GM12878 (cell line): ENCODE measurements at regions not wholly inside any gene's neighbourhood (a gene's known extent, or its start where the extent isn't known, plus 50 kb on each side); places are given as distances from the start of the nearest gene placed in this dataset.

ENCODE experiments used
- ATAC-seq: fragments of 200-7000 bp; cut with Tn5 transposase; 3 replicates; pipeline ENCODE4 v1.9.1; 2020; ENCODE audit warnings: mild to moderate bottlenecking, moderate library complexity
- BruUV-seq: library from RNA; stranded (reverse); fragments of 400-500 nt; replicated peaks from 2 replicates; lab custom pipeline; 2021; lab: Mats Ljungman, UMichigan
- CTCF ChIA-PET: fragments of 300-600 bp; sonication (Branson Sonifier 250); formaldehyde crosslinking; extraction: SDS; loops from one replicate; lab custom pipeline; 2021; ENCODE audit warnings: inconsistent platforms; lab: Yijun Ruan, JAX
- POLR2A ChIA-PET: fragments of 350-600 bp; formaldehyde crosslinking; extraction: SDS; loops from one replicate; lab custom pipeline; 2021; ENCODE audit warnings: inconsistent platforms; lab: Charles Lee
- RAD21 ChIA-PET: fragments of 300-600 bp; sonication (Branson Sonifier 250); formaldehyde crosslinking; loops from one replicate; lab custom pipeline; 2023; ENCODE audit warnings: antibody characterized with exemption; ENCODE audit not compliant: unreplicated experiment; lab: Charles Lee
- SMC1A ChIA-PET: fragments of 300-600 bp; sonication (Branson Sonifier 250); formaldehyde crosslinking; loops from one replicate; lab custom pipeline; 2023; ENCODE audit not compliant: unreplicated experiment, uncharacterized antibody; lab: Charles Lee
- DNase-seq: peaks from one replicate; pipeline ENCODE4 v3.0.0-alpha.2; 2011; ENCODE audit warnings: low read depth, low spot score
- FAIRE-seq: peaks from 3 replicates; lab custom pipeline; 2011; peaks lifted over from hg19 to GRCh38; lab: Jason Lieb, UNC
- H2AFZ ChIP-seq: 2 replicates; pipeline ENCODE4 v1.6.0; 2011; ENCODE audit warnings: low read depth, low read length, control low read depth; ENCODE audit not compliant: control insufficient read depth
- H3K27ac ChIP-seq: 2 replicates; pipeline ENCODE4 v1.5.1; 2011; ENCODE audit warnings: control low read depth; ENCODE audit not compliant: control insufficient read depth, insufficient read depth
- H3K27me3 ChIP-seq, 2 experiments: replicated peaks in 1 of 2; 2 replicates each; pipeline versions ENCODE4 v1.6.0 to v1.6.1; 2011; ENCODE audit warnings: low read length in 1 of 2; ENCODE audit not compliant: control insufficient read depth in 2 of 2, insufficient read depth in 2 of 2
- H3K36me3 ChIP-seq, 2 experiments: 2 replicates each; pipeline ENCODE4 v1.5.1; 2011; ENCODE audit warnings: low read length in 1 of 2; ENCODE audit not compliant: control insufficient read depth in 2 of 2, insufficient read depth in 2 of 2
- H3K4me1 ChIP-seq: 2 replicates; pipeline ENCODE4 v1.6.1; 2011; ENCODE audit warnings: mild to moderate bottlenecking, low read length, moderate library complexity, mixed read lengths; ENCODE audit not compliant: control insufficient read depth, insufficient read depth
- H3K4me2 ChIP-seq: 2 replicates; pipeline ENCODE4 v1.6.0; 2011; ENCODE audit warnings: control low read depth; ENCODE audit not compliant: control insufficient read depth, insufficient read depth
- H3K4me3 ChIP-seq: fragments of 200-600 bp; sonication (generic); 2 replicates; pipeline ENCODE4 v1.5.1; 2016
- H3K79me2 ChIP-seq: 2 replicates; pipeline ENCODE4 v1.6.0; 2011; ENCODE audit warnings: low read length; ENCODE audit not compliant: control insufficient read depth, insufficient read depth
- H3K9ac ChIP-seq: 2 replicates; pipeline ENCODE4 v1.8.0; 2011; ENCODE audit warnings: low read length, control low read depth, mixed read lengths; ENCODE audit not compliant: control insufficient read depth, insufficient read depth
- H3K9me3 ChIP-seq: replicated peaks from 3 replicates; pipeline ENCODE4 v1.5.1; 2011; ENCODE audit warnings: mild to moderate bottlenecking, low read length; ENCODE audit not compliant: control insufficient read depth, insufficient read depth
- H4K20me1 ChIP-seq: 2 replicates; pipeline ENCODE4 v1.6.0; 2011; ENCODE audit not compliant: control insufficient read depth, insufficient read depth
- CBX5 ChIP-seq: sonication (generic); IDR thresholded peaks from 2 replicates; pipeline ENCODE4 v1.6.1; 2016; ENCODE audit warnings: low read depth, moderate library complexity, mild to moderate bottlenecking, inconsistent platforms
- IKZF1 ChIP-seq: fragments of 450-650 bp; conservative IDR thresholded peaks from 2 replicates; pipeline ENCODE4 v1.6.1; 2017; ENCODE audit warnings: antibody characterized with exemption, mild to moderate bottlenecking
- NBN ChIP-seq: fragments of 450-650 bp; IDR thresholded peaks from 2 replicates; pipeline ENCODE4 v1.6.1; 2016
- NFIC ChIP-seq: IDR thresholded peaks from 2 replicates; pipeline ENCODE4 v1.6.1; 2012; ENCODE audit warnings: low read depth, mild to moderate bottlenecking, inconsistent platforms, low read length, moderate library complexity
- NFYB ChIP-seq: IDR thresholded peaks from 2 replicates; pipeline ENCODE4 v1.6.1; 2011; ENCODE audit warnings: low read depth, mild to moderate bottlenecking, low read length, improper control_type of control experiment, moderate library complexity; ENCODE audit not compliant: insufficient read depth
- NR2F1 ChIP-seq: fragments of 450-650 bp; conservative IDR thresholded peaks from 2 replicates; pipeline ENCODE4 v1.6.1; 2017; ENCODE audit warnings: mild to moderate bottlenecking
- SIN3A ChIP-seq: IDR thresholded peaks from 2 replicates; pipeline ENCODE4 v1.6.1; 2012; ENCODE audit warnings: low read depth, low read length, improper control_type of control experiment
- TCF7 ChIP-seq: IDR thresholded peaks from 2 replicates; pipeline ENCODE4 v1.6.1; 2014; ENCODE audit warnings: antibody characterized with exemption, borderline replicate concordance
- WGBS: methylation state at CpG from one replicate; pipeline ENCODE4 v1.1.6; 2016; ENCODE audit warnings: low lambda C conversion rate; ENCODE audit not compliant: insufficient replicate concordance, insufficient coverage; ENCODE audit errors: missing lambda C conversion rate; 5-methylcytosine and 5-hydroxymethylcytosine counted together
- in situ Hi-C: fragments of 300-500 bp; cut with MboI; formaldehyde crosslinking; loops from 9 replicates; pipeline ENCODE4 v1.14.3; 2018; ENCODE audit warnings: mixed read lengths
- intact Hi-C: fragments of 100-400 bp; cut with micrococcal nuclease; formaldehyde crosslinking; loops from one replicate; pipeline ENCODE4 v1.14.2; 2022; ENCODE audit not compliant: unreplicated experiment
- TF ChIP-seq, protein P1 (sequence below): IDR thresholded peaks from 2 replicates; pipeline ENCODE4 v1.6.1; 2011; ENCODE audit warnings: borderline replicate concordance, low read depth, mild to moderate bottlenecking, moderate library complexity, low read length; ENCODE audit not compliant: insufficient read depth, poor library complexity, severe bottlenecking
- TF ChIP-seq, protein P2 (sequence below): IDR thresholded peaks from 2 replicates; pipeline ENCODE4 v1.6.1; 2012; ENCODE audit warnings: low read depth, low read length, improper control_type of control experiment
- TF ChIP-seq, protein P3 (sequence below): fragments of 450-650 bp; IDR thresholded peaks from 2 replicates; pipeline ENCODE4 v1.6.1; 2014; ENCODE audit warnings: mild to moderate bottlenecking

DNA sequence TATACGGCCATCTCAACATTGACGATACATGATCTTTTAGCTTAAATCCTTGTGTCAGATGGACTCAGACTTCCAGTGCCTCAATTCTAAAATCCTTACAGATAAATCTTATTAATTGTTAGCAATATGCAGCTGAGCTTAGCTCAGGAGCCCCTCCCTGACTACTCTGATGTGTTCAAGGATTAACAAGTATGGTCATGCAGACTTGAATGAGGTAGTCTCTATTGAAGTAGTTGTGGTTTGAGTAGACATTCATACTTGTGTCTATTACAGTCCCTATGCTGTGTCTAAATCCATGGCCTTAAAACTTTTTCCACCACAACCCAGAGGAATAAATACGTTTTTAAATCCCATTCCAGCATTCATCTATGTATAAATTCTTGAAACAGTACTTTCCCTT lies 119.5 kb downstream of the NUP35 start:
- no peak overlapping the region for H3K27ac ChIP-seq
- BruUV-seq, result no TSS peak
- ATAC-seq, result no peak
- no peak overlapping the region for H3K4me3 ChIP-seq
- TF ChIP-seq, protein P1, sequence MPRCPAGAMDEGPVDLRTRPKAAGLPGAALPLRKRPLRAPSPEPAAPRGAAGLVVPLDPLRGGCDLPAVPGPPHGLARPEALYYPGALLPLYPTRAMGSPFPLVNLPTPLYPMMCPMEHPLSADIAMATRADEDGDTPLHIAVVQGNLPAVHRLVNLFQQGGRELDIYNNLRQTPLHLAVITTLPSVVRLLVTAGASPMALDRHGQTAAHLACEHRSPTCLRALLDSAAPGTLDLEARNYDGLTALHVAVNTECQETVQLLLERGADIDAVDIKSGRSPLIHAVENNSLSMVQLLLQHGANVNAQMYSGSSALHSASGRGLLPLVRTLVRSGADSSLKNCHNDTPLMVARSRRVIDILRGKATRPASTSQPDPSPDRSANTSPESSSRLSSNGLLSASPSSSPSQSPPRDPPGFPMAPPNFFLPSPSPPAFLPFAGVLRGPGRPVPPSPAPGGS, result no peak
- no peak for TF ChIP-seq TCF7
- TF ChIP-seq CBX5, result no peak
- TF ChIP-seq SIN3A, result no peak
- no peak for TF ChIP-seq IKZF1
- TF ChIP-seq NBN, result no peak
- TF ChIP-seq NFYB, result no peak
- TF ChIP-seq, protein P2, sequence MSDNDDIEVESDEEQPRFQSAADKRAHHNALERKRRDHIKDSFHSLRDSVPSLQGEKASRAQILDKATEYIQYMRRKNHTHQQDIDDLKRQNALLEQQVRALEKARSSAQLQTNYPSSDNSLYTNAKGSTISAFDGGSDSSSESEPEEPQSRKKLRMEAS, result no peak
- no peak for TF ChIP-seq NR2F1
- TF ChIP-seq NFIC, result no peak
- TF ChIP-seq, protein P3, sequence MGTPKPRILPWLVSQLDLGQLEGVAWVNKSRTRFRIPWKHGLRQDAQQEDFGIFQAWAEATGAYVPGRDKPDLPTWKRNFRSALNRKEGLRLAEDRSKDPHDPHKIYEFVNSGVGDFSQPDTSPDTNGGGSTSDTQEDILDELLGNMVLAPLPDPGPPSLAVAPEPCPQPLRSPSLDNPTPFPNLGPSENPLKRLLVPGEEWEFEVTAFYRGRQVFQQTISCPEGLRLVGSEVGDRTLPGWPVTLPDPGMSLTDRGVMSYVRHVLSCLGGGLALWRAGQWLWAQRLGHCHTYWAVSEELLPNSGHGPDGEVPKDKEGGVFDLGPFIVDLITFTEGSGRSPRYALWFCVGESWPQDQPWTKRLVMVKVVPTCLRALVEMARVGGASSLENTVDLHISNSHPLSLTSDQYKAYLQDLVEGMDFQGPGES, result no peak
- WGBS, result 67% methylated on average over 3 of the region's 3 CpGs
- H3K27me3 ChIP-seq, result no peaks in the 10 kb centered on the region
- CTCF ChIA-PET, result interaction anchor here (0.6 to 1.1 kb wide), 2 partner anchors 24 to 86 kb away, joined by 3 read pairs; no protein-coding TSS in a partner anchor
- RAD21 ChIA-PET, result interaction anchor here (1.1 kb wide), 1 partner anchor 29 kb away, joined by 4 read pairs; no protein-coding TSS in a partner anchor
- intact Hi-C loops, result no loop called here
- in situ Hi-C loops, result no loop called here
- H3K4me2 ChIP-seq, result no peak overlapping the region
- no peaks in the 10 kb centered on the region for H3K79me2 ChIP-seq
- H3K9ac ChIP-seq, result no peak overlapping the region
- no peak for DNase-seq
- SMC1A ChIA-PET, result interaction anchor here (1.4 to 1.6 kb wide), 2 partner anchors 16 to 24 kb away, joined by 4 read pairs; no protein-coding TSS in a partner anchor
- no peaks in the 10 kb centered on the region for H3K9me3 ChIP-seq
- no peaks in the 10 kb centered on the region for H3K36me3 ChIP-seq
- FAIRE-seq, result no peak
- POLR2A ChIA-PET, result no interaction called here
- H3K4me1 ChIP-seq, result no peaks in the 10 kb centered on the region
- no peaks in the 10 kb centered on the region for H4K20me1 ChIP-seq
- no peak overlapping the region for H2AFZ ChIP-seq
